Stimulated activated CD4-positive, alpha-beta T cell treated with anti-CD3 and anti-CD28 coated beads, TNF-alpha, amount 100 ng/mL, for 24 hours (primary cell): ENCODE measurements at regions not wholly inside any gene's neighbourhood (a gene's known extent, or its start where the extent isn't known, plus 50 kb on each side); places are given as distances from the start of the nearest gene placed in this dataset.
"Not testable (repeated sequence)": the region's sequence is repeated elsewhere in the genome, so short reads cannot be mapped to it uniquely, and the experiment has no call there.

Experiments used
- DNase-seq, 3 experiments: peaks; one replicate each; pipeline ENCODE4 v3.0.0-alpha.2; 2020; ENCODE audit warnings: low read depth in 3 of 3

DNA sequence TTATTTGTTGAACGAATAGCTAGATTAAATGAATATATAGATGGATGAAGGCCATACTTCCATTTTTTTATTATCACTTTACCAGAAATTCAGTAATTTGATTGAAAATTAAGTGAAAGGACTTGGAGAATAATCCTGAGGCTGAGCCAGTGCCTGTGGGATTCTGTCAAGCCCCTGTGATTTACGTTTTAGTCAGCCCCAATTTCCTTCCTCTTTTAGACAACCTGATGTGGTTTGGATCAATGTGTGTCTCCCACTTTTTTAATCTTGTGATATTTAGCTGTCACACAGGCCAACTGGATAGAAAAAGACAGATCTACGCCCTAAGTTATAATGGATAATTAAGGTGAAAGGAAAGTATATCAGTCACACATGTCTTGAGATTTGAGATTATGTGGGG is 188.8 kb downstream of the EDN1 start:
- DNase-seq: no peak

DNA sequence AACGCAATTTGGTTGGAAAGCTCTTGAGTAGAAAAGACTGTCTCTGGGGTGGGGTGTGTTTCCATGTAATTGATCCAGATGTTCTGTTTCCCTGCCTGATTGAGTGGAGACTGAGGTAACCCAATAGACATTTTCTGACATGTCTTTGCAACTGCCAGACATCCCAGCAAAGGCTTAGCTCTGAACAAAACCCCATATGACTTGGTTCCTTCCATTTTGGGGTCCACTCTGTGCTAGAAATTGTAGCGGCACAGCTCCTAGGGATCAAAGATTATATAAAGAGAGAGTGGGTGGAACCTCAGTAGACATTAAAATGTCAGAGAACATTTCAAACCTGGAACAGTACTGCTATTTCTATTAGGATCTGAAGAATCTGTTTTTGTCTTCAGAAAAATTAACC is 189.3 kb downstream of the EDN1 start:
- DNase-seq: no peak

DNA sequence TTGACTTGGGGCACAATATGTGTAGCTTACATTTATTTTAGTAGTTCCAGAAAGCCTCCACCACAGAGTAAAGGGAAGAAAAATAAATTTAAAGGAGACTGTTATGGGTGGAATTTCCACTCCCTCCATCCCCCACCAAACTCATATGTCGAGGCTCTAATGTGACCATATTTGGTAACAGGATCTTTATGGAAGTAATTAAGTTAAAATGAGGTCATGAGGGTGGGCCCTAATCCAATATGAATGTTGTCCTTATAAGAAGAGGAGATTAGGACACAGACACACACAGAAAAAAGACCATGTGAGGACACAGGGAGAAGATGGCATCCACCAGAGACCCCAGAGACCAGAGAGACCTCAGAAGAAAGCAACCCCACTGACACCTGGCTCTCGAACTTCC is 189.7 kb downstream of the EDN1 start:
- DNase-seq: no peak

DNA sequence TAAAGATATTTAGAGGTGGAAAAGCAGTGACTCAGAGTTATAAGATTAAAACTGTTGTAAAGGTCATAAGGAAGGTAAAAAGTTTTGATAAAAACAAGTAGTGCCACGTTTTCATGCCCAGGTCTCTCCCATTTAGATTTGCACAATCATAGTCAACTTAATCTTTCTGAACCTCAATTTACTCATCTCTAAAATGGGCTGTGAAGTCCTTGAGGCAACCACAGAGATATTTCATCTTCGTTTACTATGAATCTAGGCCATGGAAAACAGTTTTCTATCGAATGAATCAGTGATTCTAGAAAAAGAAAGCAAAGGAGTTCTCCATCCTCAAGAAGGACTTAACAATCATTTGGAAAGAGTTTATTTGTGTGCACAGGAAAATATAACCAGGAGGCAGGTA is 190.2 kb downstream of the EDN1 start:
- DNase-seq: no peak

DNA sequence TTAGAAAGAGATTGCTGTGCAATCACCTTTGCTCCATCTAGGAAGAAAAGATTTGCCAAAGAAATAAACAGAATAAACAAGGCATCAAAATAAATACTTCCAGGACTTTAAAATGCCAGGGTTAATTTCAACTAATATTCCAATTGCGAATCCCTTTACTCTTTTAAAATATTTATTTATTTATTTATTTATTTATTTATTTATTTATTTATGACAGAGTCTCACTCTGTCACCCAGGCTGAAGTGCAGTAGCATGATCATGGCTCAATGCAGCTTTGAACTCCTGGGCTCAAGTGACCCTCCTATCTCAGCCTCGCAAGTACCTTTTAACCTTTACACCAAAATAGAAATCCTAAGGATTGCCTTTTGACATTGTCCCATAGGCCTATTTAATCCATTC is 191.1 kb downstream of the EDN1 start:
- no peak for DNase-seq

GRCh38 chr6:12481850-12482249 is 191.7 kb downstream of the EDN1 start:
- DNase-seq: no peak

DNA sequence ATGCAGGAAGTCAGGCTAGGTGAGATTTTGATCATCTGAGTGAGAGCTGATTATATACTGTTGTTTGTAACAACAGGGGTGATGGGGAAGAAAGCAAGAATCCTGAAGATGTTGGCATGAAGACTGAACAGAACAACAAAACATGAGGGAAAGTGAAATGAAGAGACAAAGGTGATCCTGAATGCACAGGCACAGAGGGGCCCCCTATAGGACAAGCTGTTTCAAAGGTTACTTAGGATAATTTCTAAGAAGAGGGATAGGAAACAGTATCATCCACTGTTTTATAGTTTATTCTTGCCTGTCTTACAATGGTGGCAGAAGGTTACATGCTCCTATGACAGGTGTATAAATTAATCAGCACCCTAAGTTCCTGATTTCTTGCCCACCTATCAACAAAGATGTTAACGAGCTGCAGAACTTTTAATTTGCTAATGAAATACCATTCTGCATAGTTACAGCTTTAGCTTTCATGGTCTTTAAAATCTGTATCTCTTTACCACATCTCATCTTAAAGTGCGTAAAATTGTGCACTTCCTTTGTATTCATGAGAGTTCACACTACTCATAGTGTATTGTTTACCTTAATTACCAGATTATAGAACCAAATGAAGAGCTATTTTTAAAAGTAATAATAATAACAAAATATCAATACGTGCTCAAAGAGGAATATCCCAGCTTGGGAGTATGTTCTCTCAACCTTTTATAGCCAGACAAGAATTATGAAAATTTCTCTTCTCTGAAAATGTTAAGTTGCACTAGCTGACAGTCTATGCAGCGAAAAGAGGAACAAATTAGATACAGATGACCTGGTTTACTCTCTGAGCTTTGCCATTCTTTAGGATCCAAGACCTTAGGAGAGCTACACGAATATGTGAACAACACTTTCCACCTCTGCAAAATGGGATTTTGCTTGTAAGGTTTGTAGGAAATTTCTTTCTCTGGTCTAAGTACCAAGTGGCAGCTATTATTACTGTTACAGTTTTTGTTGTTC is 192.5 kb downstream of the EDN1 start:
- no peak for DNase-seq

DNA sequence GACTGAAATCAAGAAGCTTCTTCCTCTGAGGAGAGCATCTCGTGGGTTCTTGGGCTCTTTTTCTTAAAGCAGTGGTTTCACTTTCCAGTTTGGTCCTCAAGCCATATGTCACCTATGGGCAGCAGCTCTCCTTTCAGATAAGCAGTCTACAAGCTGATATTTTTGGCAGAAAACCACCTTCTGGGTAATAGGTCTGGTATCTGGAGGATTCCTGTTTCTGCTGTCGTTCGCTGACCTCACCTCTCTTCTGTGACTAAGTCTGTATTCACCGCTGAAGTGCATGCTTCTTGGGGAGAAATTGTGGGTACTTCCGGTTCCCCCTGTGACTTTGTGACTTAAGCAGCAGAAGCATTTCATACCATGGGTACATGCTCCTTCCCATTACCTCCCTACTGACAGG is 193.6 kb downstream of the EDN1 start:
- no peak for DNase-seq

DNA sequence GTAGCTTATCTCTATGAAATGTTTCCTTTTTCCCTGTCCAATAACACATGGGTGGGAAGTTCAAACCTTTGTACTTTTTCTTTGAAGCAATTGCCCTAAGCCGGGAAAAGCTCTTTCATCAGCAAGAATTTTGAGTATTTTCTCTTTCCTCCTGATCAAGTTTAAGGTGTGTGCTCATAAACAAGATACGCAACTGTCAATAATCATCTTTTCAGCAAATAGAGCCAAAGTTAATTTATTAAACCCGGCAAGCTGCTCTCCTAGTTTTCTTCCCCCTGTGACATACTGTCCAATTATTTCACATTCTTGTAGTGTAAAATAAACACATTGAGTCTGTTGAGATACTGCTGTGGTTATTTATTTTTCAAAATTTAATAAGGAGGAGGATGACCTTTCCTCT is 194.4 kb downstream of the EDN1 start:
- no peak for DNase-seq

- no peak for DNase-seq
Measured at GRCh38 chr6:12485226-12485764, 195.1 kb downstream of the EDN1 start.

GRCh38 chr6:12485837-12486236 is 195.7 kb downstream of the EDN1 start:
- no peak for DNase-seq

DNA sequence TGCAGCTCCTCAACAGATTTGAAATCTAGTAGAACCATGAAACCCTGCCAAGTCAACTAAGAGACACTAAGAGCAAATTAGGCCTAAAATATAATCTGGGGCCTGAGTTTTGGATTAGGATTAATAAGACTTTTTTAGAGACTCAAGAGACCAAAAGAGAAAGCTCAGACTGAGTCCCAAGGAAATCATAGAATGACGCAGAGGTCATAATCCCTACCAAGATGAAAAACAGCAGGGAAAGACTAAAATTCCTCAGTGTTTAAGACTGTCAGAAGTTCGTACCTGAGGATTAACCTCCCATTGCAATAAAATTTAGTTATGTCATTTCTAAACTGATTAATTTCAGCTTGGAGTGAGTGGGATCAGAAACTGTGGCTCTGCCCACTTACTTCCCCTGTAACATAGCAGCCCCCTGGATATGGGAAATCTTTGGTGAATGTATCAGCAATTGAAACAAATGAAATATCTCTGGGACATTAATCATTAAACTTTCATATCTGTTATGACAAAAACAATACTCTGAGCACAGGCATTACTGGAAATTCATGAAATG is 200.3 kb downstream of the EDN1 start:
- DNase-seq: no peak

DNA sequence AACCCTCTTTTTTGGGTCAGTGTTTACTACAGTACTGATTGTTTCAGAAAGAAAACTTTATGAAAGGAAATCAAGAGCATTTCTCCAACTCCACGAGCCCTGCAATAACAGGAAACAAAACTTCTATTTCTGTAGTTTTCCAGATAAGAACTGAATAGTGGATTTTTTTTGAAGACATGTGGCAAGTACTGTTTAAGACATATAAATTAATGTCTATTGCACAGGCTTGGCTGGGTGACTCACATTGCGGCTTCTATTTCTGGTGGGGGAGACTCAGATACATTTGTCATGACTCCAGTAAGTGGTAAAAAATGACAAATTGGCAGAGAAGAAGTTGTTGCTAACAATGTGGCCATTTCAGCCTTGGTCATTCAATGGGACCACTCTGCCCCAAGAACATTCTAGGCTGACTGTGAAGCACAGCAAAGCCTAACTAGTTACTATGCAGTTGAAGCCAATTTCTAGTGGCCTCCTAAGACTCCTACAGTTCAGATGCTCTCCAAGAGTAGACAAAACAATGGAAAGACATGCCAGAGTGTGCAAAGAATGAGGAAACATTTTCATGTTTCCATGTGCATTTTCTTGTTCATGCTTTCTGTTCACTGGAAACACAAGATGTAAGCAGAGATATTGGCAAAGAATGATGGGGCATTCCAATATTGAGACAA is 200.9 kb downstream of the EDN1 start:
- no peak for DNase-seq

DNA sequence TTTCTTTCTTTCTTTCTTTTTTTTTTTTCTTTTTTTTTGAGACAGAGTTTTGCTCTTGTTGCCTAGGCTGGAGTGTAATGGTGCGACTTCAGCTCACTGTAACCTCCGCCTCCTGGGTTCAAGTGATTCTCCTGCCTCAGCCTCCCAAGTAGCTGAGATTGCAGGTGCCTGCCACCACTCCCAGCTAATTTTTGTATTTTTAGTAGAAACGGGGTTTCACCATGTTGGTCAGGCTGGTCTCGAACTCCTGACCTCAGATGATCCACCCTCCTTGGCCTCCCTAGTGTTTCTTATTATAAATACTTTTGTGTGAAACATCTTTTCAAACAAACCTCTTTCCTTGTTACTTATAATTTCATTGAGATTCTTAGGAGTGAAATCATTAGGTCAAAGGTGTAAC is 202.8 kb downstream of the EDN1 start:
- not testable (repeated sequence) for DNase-seq

GRCh38 chr6:12493446-12493845 is 203.3 kb downstream of the EDN1 start:
- DNase-seq: no peak

GRCh38 chr6:12494161-12494560 is 204.0 kb downstream of the EDN1 start:
- no peak for DNase-seq

- DNase-seq: no peak
Measured at GRCh38 chr6:12501990-12502389, 211.8 kb downstream of the EDN1 start.

GRCh38 chr6:12504325-12504966 is 212.1 kb upstream of the PHACTR1 start:
- DNase-seq: no peak

GRCh38 chr6:12505486-12505885 is 211.1 kb upstream of the PHACTR1 start:
- no peak for DNase-seq

DNA sequence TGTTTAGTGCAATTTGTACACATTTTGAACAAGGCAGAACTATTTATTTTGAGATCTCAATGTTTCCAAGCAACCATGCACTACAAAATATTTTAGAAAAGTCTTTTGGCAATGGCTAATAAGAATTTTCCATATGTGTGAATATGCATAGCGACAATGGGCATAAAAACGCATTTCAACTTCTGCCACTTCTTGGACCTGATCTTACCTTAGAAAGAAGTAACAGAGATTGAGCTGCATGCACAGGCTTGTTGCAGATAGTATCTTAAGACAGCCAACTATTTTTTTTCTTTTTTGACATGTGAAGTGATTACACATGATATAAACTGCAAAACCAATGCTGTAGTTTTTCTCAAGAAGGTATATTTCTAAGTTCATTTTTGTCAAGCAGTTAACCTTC is 210.4 kb upstream of the PHACTR1 start:
- DNase-seq: no peak

DNA sequence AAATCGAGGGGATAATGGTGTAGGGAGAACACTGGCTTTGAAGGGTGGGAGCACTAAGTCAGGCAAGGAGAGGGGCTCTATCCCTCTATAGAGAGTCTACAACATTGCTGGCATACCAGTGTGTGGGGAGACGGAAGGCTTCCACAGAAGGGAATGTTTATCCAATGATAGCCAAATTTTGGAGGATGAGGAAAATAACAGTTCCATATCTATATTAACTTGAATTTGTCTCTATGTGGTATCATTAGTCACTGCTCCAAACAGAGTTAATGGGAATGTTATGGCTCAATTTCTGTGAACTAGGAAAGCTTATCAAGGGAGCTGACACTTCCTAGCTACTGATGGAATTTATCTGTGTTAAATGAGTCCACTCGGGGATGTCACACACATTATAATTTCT is 208.9 kb upstream of the PHACTR1 start:
- DNase-seq: no peak

DNA sequence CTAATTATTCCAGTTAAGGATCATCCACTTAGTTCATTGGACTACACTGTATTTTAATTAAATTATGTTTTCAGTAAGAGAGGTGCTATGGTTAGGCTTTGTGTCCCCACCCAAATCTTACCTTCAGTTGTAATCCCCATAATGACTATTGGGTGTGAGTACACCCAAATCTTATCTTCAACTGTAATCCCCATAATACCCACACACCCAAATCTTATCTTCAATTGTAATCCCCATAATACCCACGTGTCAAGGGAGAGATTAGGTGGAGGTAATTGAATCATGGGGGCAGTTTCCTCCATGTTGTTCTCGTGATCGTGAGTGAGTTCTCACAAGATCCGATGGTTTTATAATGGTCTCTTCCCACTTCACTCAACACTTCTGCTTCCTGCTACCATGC is 208.0 kb upstream of the PHACTR1 start:
- no peak for DNase-seq
